Stomach (tissue), 4 donors: ENCODE measurements at regions not wholly inside any gene's neighbourhood (a gene's known extent, or its start where the extent isn't known, plus 50 kb on each side); places are given as distances from the start of the nearest gene placed in this dataset.

Source experiments
- EP300 ChIP-seq: sonication (generic); formaldehyde crosslinking; IDR thresholded peaks from one replicate; pipeline ENCODE4 v1.6.1; 2017; ENCODE audit warnings: antibody characterized with exemption
- POLR2A ChIP-seq, 4 donors: fragments of 450-650 bp; IDR thresholded peaks; one replicate each; pipeline ENCODE4 v1.6.1; 2016; ENCODE audit warnings: antibody characterized with exemption in 4 of 4, control low read depth in 2 of 4, mild to moderate bottlenecking in 1 of 4, moderate library complexity in 1 of 4
- POLR2AphosphoS5 ChIP-seq, 3 donors: sonication (generic); formaldehyde crosslinking; IDR thresholded peaks; one replicate each; pipeline ENCODE4 v1.6.1; 2016; ENCODE audit warnings: antibody characterized with exemption in 3 of 3
- TF ChIP-seq, protein P1 (sequence below), 7 experiments: fragments of 450-650 bp in 4 of 7; fragments of 200-600 bp in 3 of 7; sonication (generic) in 3 of 7; IDR thresholded peaks; one replicate each; pipeline ENCODE4 v1.5.1; 2016 to 2019; ENCODE audit warnings: antibody characterized with exemption in 7 of 7, control low read depth in 2 of 7, mild to moderate bottlenecking in 1 of 7

- TF ChIP-seq POLR2A (IDR thresholded peaks at IDR 0.05) (no peak), POLR2AphosphoS5 (IDR thresholded peaks at IDR 0.05) (no peak), EP300 (no peak)
- TF ChIP-seq, protein P1, sequence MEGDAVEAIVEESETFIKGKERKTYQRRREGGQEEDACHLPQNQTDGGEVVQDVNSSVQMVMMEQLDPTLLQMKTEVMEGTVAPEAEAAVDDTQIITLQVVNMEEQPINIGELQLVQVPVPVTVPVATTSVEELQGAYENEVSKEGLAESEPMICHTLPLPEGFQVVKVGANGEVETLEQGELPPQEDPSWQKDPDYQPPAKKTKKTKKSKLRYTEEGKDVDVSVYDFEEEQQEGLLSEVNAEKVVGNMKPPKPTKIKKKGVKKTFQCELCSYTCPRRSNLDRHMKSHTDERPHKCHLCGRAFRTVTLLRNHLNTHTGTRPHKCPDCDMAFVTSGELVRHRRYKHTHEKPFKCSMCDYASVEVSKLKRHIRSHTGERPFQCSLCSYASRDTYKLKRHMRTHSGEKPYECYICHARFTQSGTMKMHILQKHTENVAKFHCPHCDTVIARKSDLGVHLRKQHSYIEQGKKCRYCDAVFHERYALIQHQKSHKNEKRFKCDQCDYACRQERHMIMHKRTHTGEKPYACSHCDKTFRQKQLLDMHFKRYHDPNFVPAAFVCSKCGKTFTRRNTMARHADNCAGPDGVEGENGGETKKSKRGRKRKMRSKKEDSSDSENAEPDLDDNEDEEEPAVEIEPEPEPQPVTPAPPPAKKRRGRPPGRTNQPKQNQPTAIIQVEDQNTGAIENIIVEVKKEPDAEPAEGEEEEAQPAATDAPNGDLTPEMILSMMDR (IDR thresholded peaks at IDR 0.05): no peak
Observed at GRCh38 chr10:71081912-71082311, 130.5 kb upstream of the UNC5B start.
